GM23338 (cell line): ENCODE measurements at regions not wholly inside any gene's neighbourhood (a gene's known extent, or its start where the extent isn't known, plus 50 kb on each side); places are given as distances from the start of the nearest gene placed in this dataset.

Source experiments
- ATAC-seq: fragments of 200-7000 bp; cut with Tn5 transposase; 3 replicates; pipeline ENCODE4 v1.9.1; 2020
- DNase-seq: peaks from one replicate; pipeline ENCODE4 v3.0.0-alpha.2; 2015; ENCODE audit warnings: low spot score
- H2AFZ ChIP-seq: fragments of 200-600 bp; sonication (generic); 2 replicates; pipeline ENCODE4 v1.8.0; 2016; ENCODE audit warnings: antibody characterized with exemption, mild to moderate bottlenecking, moderate library complexity
- H3F3A ChIP-seq: fragments of 200-600 bp; sonication (generic); replicated peaks from 2 replicates; pipeline ENCODE4 v1.8.0; 2017; ENCODE audit warnings: antibody characterized with exemption, mixed run types, low read depth
- H3K27ac ChIP-seq: fragments of 200-600 bp; sonication (generic); 2 replicates; pipeline ENCODE4 v1.6.1; 2016; ENCODE audit warnings: low read depth
- H3K27me3 ChIP-seq: fragments of 200-600 bp; sonication (generic); 2 replicates; pipeline ENCODE4 v1.8.0; 2016; ENCODE audit warnings: mild to moderate bottlenecking, mixed run types, moderate library complexity; ENCODE audit not compliant: insufficient read depth
- H3K36me3 ChIP-seq: fragments of 200-600 bp; sonication (generic); 2 replicates; pipeline ENCODE4 v1.8.0; 2016; ENCODE audit warnings: mild to moderate bottlenecking; ENCODE audit not compliant: insufficient read depth
- H3K4me1 ChIP-seq: fragments of 200-600 bp; sonication (generic); 2 replicates; pipeline ENCODE4 v1.8.0; 2016; ENCODE audit warnings: mild to moderate bottlenecking, moderate library complexity; ENCODE audit not compliant: insufficient read depth
- H3K4me2 ChIP-seq: fragments of 200-600 bp; sonication (generic); 2 replicates; pipeline ENCODE4 v1.7.1; 2017; ENCODE audit warnings: mixed run types
- H3K4me3 ChIP-seq: fragments of 200-600 bp; sonication (generic); 2 replicates; pipeline ENCODE4 v1.6.1; 2016; ENCODE audit warnings: mixed run types
- H3K79me2 ChIP-seq: fragments of 200-600 bp; sonication (generic); replicated peaks from 2 replicates; pipeline ENCODE4 v1.8.0; 2017; ENCODE audit warnings: mild to moderate bottlenecking; ENCODE audit not compliant: insufficient read depth
- H3K9me2 ChIP-seq: fragments of 200-600 bp; sonication (generic); 2 replicates; pipeline ENCODE4 v1.8.0; 2017; ENCODE audit not compliant: insufficient read depth
- H4K20me1 ChIP-seq: fragments of 200-600 bp; sonication (generic); replicated peaks from 2 replicates; pipeline ENCODE4 v1.8.0; 2017; ENCODE audit warnings: mild to moderate bottlenecking; ENCODE audit not compliant: insufficient read depth
- H3K27ac Mint-ChIP-seq: 2 replicates; pipeline ENCODE4 v1.8.0; 2020; ENCODE audit warnings: inconsistent platforms, mild to moderate bottlenecking, moderate library complexity, mixed read lengths
- H3K27me3 Mint-ChIP-seq: 3 replicates; pipeline ENCODE4 v1.8.0; 2022; ENCODE audit warnings: low read depth, mild to moderate bottlenecking, moderate library complexity, mixed read lengths, inconsistent platforms; ENCODE audit not compliant: insufficient read depth, poor library complexity
- H3K36me3 Mint-ChIP-seq: 3 replicates; pipeline ENCODE4 v1.8.0; 2021; ENCODE audit warnings: low read depth, mild to moderate bottlenecking, inconsistent platforms, moderate library complexity, mixed read lengths
- H3K4me1 Mint-ChIP-seq: 3 replicates; pipeline ENCODE4 v1.8.0; 2020; ENCODE audit warnings: mild to moderate bottlenecking, inconsistent platforms, mixed read lengths
- H3K4me3 Mint-ChIP-seq: 3 replicates; pipeline ENCODE4 v1.8.0; 2021; ENCODE audit warnings: moderate library complexity, mild to moderate bottlenecking, inconsistent platforms, mixed read lengths
- H3K9me3 Mint-ChIP-seq: 3 replicates; pipeline ENCODE4 v1.8.0; 2020; ENCODE audit warnings: moderate library complexity, mild to moderate bottlenecking, inconsistent platforms, mixed read lengths
- CTCF ChIP-seq, 2 experiments: fragments of 200-600 bp in 1 of 2; sonication (generic) in 1 of 2; conservative IDR thresholded peaks; 2 replicates each; pipeline versions ENCODE4 v1.5.1 to v1.6.1; 2016 to 2017; ENCODE audit warnings: antibody characterized with exemption in 2 of 2, low read depth in 2 of 2, mild to moderate bottlenecking in 2 of 2, moderate library complexity in 1 of 2
- EZH2phosphoT487 ChIP-seq: fragments of 200-600 bp; sonication (generic); IDR thresholded peaks from one replicate; pipeline ENCODE4 v1.8.1; 2018; ENCODE audit warnings: antibody characterized with exemption; ENCODE audit not compliant: unreplicated experiment
- JUNB ChIP-seq: IDR thresholded peaks from one replicate; pipeline ENCODE4 v1.6.1; 2016; ENCODE audit warnings: antibody characterized with exemption; ENCODE audit not compliant: unreplicated experiment
- POLR2AphosphoS5 ChIP-seq: IDR thresholded peaks from 2 replicates; pipeline ENCODE4 v1.6.1; 2016; ENCODE audit warnings: antibody characterized with exemption, low read depth
- REST ChIP-seq: IDR thresholded peaks from one replicate; pipeline ENCODE4 v1.6.1; 2018; ENCODE audit warnings: antibody characterized with exemption; ENCODE audit not compliant: unreplicated experiment
- STAT1 ChIP-seq: IDR thresholded peaks from one replicate; pipeline ENCODE4 v1.6.1; 2016; ENCODE audit warnings: antibody characterized with exemption; ENCODE audit not compliant: unreplicated experiment
- ZNF331 ChIP-seq: fragments of 250-450 bp; sonication (Bioruptor Pico); IDR thresholded peaks from 2 replicates; pipeline ENCODE4 v1.5.0; 2020; ENCODE audit warnings: low read depth, mild to moderate bottlenecking, moderate library complexity

GRCh38 chr5:98564836-98565235 is 208.6 kb upstream of the RGMB start:
- H3K27ac ChIP-seq = no peak overlapping the region
- no peak for ATAC-seq
- TF ChIP-seq CTCF (conservative IDR thresholded peaks at IDR 0.05; ENCODE audit: low read depth in 2 of 2) (no peak), EZH2phosphoT487 (no peak), REST (no peak)
- no peak overlapping the region for H3K4me3 Mint-ChIP-seq
- DNase-seq = no peak
- peaks cover 3% of the 10 kb centered on the region for H3K27me3 Mint-ChIP-seq
- peaks cover 10% of the 10 kb centered on the region; the same call in 2 of the 3 replicates for H3K4me1 Mint-ChIP-seq
- no peaks in the 10 kb centered on the region for H3K27me3 ChIP-seq
- no peak overlapping the region for H2AFZ ChIP-seq
- H3K27ac Mint-ChIP-seq = no peak overlapping the region
- H3K9me3 Mint-ChIP-seq = no peaks in the 10 kb centered on the region
- no peaks in the 10 kb centered on the region for H3K36me3 ChIP-seq
- peaks cover 6% of the 10 kb centered on the region for H3K9me2 ChIP-seq
- H3K4me3 ChIP-seq = no peak overlapping the region
- peaks cover 12% of the 10 kb centered on the region; the same call in 1 of the 2 replicates for H3K4me1 ChIP-seq
- no peaks in the 10 kb centered on the region for H3F3A ChIP-seq
- H4K20me1 ChIP-seq = no peaks in the 10 kb centered on the region
- no peak overlapping the region for H3K4me2 ChIP-seq
- no peaks in the 10 kb centered on the region for H3K36me3 Mint-ChIP-seq
- no peaks in the 10 kb centered on the region for H3K79me2 ChIP-seq

DNA sequence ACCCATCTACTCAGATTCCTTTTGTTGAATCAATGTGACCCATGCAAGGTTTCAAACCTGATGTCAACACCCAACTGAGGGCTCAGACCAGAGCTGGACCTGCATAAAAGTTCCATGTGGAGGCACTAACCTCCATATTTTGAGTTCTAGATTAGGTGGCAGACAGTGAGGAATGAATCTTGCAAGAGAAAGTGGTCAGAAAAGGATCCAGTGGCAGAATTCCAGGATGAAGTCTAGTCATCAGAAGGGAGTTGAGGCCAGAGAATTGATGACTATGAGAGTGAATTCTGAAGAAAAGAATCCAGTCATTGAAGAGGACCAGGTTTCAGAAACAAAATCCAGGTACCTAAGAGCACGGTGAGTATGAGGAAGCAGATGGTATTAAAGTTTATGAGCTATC is 205.1 kb upstream of the RGMB start:
- TF ChIP-seq STAT1 (no peak), POLR2AphosphoS5 (no peak), ZNF331 (CRISPR knock-in tag) (no peak), JUNB (no peak)
- Mint-ChIP-seq H3K4me3 (no peak overlapping the region), H3K27ac (no peak overlapping the region), H3K9me3 (no peaks in the 10 kb centered on the region), H3K36me3 (no peaks in the 10 kb centered on the region), H3K4me1 (peaks cover 7% of the 10 kb centered on the region; the same call in 2 of the 3 replicates), H3K27me3 (peaks cover 3% of the 10 kb centered on the region)
- Histone ChIP-seq H3K4me1 (peaks cover 1% of the 10 kb centered on the region; the same call in 1 of the 2 replicates), H2AFZ (no peak overlapping the region), H3K27ac (no peak overlapping the region), H4K20me1 (no peaks in the 10 kb centered on the region), H3F3A (no peaks in the 10 kb centered on the region), H3K79me2 (no peaks in the 10 kb centered on the region), H3K36me3 (no peaks in the 10 kb centered on the region), H3K27me3 (no peaks in the 10 kb centered on the region), H3K4me3 (no peak overlapping the region), H3K4me2 (no peak overlapping the region), H3K9me2 (peaks cover 6% of the 10 kb centered on the region)
- DNase-seq = no peak
- ATAC-seq = no peak
